Esophagus muscularis mucosa (tissue), 4 donors: ENCODE measurements at regions not wholly inside any gene's neighbourhood (a gene's known extent, or its start where the extent isn't known, plus 50 kb on each side); places are given as distances from the start of the nearest gene placed in this dataset.

Experiments used
- DNase-seq: peaks from one replicate; pipeline ENCODE4 v3.0.0-alpha.2; 2017; ENCODE audit errors: extremely low spot score
- H3K27ac ChIP-seq, 4 donors: fragments of 200-600 bp; sonication (generic); replicated peaks in 1 of 4; 1 replicate in 3 of 4; 2 replicates in 1 of 4; pipeline ENCODE4 v1.5.1; 2016 to 2019; ENCODE audit warnings: mild to moderate bottlenecking in 1 of 4
- H3K27me3 ChIP-seq, 4 donors: fragments of 200-600 bp; sonication (generic); one replicate each; pipeline versions ENCODE4 v1.5.1 to v1.6.0; 2016 to 2019
- H3K36me3 ChIP-seq, 4 donors: fragments of 200-600 bp; sonication (generic); one replicate each; pipeline ENCODE4 v1.5.1; 2016 to 2019
- H3K4me1 ChIP-seq, 4 donors: fragments of 200-600 bp; sonication (generic); one replicate each; pipeline ENCODE4 v1.5.1; 2016 to 2019
- H3K4me3 ChIP-seq, 4 donors: fragments of 200-600 bp; sonication (generic); 1 replicate in 2 of 4; 2 replicates in 2 of 4; pipeline ENCODE4 v1.5.1; 2016 to 2019; ENCODE audit warnings: mild to moderate bottlenecking in 4 of 4, moderate library complexity in 1 of 4
- H3K9me3 ChIP-seq, 4 donors: fragments of 200-600 bp; sonication (generic); 1 replicate in 3 of 4; 2 replicates in 1 of 4; pipeline ENCODE4 v1.5.1; 2016 to 2019
- EP300 ChIP-seq: sonication (generic); formaldehyde crosslinking; IDR thresholded peaks from one replicate; pipeline ENCODE4 v1.6.1; 2017; ENCODE audit warnings: antibody characterized with exemption
- POLR2A ChIP-seq: fragments of 450-650 bp; IDR thresholded peaks from one replicate; pipeline ENCODE4 v1.6.1; 2017; ENCODE audit warnings: antibody characterized with exemption, moderate library complexity, mild to moderate bottlenecking, low read depth
- POLR2AphosphoS5 ChIP-seq, 2 donors: sonication (generic); formaldehyde crosslinking; IDR thresholded peaks; one replicate each; pipeline ENCODE4 v1.6.1; 2017; ENCODE audit warnings: antibody characterized with exemption in 2 of 2
- WGBS: methylation state at CpG from one replicate; pipeline ENCODE4 v1.1.5; 2018; 5-methylcytosine and 5-hydroxymethylcytosine counted together
- intact Hi-C: fragments of 100-400 bp; cut with DNase I; formaldehyde crosslinking; loops from one replicate; pipeline ENCODE4 v1.15.1; 2023
- TF ChIP-seq, protein P1 (sequence below), 3 experiments: fragments of 200-600 bp in 2 of 3; fragments of 450-650 bp in 1 of 3; sonication (generic) in 2 of 3; IDR thresholded peaks; one replicate each; pipeline ENCODE4 v1.5.1; 2017 to 2019; ENCODE audit warnings: antibody characterized with exemption in 3 of 3, mild to moderate bottlenecking in 2 of 3, moderate library complexity in 1 of 3

DNA sequence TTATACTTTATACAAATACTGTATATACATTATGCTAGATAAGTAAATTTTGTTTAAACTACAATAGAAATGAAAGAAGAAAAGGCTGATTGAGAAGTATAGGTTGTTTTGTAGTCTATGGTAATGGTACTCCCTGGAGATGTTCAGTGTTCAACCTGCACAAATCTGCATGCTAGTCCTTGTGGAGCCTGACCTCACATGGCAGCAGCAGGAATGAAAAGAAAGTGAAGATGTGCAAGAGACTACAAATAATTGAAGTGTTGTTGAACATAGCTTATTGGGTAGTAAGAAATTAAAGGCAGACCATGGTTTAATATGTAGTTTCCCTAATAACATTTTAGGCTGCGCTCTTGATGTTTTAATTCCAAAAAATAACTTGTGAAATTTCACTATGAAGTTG lies 201.2 kb downstream of the TGFB2 start:
- intact Hi-C loops: no loop called here

DNA sequence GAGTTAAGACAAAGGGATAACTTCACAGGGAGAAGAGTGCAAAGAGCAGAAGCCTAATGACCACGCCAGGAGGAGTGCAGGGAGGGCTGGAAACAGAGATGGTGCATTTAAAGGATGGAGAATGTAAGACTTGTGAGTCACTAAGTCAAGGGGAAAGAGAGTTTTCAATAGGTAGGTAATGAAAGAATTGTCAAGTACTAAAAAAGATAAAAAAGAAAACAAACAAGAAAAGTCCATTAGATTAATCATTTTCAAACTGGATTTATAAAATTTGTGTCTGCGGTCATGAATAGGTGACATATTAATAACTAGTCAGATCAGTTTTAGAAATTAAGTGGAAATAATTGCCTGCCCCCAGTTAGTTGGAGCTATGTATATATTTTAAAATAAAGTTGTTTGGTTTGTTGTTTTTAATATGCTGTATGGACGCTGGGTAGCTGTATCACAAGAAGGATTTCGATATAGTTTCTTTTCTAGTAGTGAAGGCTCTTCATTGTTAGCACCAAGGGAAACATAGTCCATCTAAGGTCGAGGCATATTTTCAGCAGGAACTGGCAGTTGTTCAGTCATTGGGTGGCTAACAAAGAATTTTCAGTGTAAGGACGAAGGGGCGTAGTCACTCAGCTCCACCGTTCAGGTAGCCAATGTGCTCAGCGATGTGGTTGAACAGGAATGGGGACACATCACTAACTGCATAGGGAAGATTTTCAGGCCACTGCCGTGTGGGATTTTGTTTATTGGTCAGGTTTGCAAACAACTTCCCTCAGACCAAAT lies 203.0 kb downstream of the TGFB2 start:
- 89% methylated on average over 9 of the region's 10 CpGs for WGBS
- Histone ChIP-seq H3K4me1 (no peaks in the 10 kb centered on the region), H3K36me3 (no peaks in the 10 kb centered on the region), H3K4me3 (no peak overlapping the region), H3K27ac (no peak overlapping the region), H3K9me3 (no peaks in the 10 kb centered on the region), H3K27me3 (no peaks in the 10 kb centered on the region)
- intact Hi-C loops: no loop called here
- no peak for TF ChIP-seq POLR2AphosphoS5 (IDR thresholded peaks at IDR 0.05)
- no peak for TF ChIP-seq POLR2A
- no peak for TF ChIP-seq EP300
- TF ChIP-seq, protein P1, sequence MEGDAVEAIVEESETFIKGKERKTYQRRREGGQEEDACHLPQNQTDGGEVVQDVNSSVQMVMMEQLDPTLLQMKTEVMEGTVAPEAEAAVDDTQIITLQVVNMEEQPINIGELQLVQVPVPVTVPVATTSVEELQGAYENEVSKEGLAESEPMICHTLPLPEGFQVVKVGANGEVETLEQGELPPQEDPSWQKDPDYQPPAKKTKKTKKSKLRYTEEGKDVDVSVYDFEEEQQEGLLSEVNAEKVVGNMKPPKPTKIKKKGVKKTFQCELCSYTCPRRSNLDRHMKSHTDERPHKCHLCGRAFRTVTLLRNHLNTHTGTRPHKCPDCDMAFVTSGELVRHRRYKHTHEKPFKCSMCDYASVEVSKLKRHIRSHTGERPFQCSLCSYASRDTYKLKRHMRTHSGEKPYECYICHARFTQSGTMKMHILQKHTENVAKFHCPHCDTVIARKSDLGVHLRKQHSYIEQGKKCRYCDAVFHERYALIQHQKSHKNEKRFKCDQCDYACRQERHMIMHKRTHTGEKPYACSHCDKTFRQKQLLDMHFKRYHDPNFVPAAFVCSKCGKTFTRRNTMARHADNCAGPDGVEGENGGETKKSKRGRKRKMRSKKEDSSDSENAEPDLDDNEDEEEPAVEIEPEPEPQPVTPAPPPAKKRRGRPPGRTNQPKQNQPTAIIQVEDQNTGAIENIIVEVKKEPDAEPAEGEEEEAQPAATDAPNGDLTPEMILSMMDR (IDR thresholded peaks at IDR 0.05): no peak
- DNase-seq: no peak

More for the DNA sequence above, 201.2 kb downstream of the TGFB2 start:
- TF ChIP-seq, protein P1 (IDR thresholded peaks at IDR 0.05): no peak
- TF ChIP-seq EP300: no peak
- Histone ChIP-seq H3K27me3 (no peaks in the 10 kb centered on the region), H3K36me3 (no peaks in the 10 kb centered on the region), H3K4me3 (no peak overlapping the region), H3K4me1 (no peaks in the 10 kb centered on the region), H3K27ac (no peak overlapping the region), H3K9me3 (no peaks in the 10 kb centered on the region)
- 94% methylated on average over 1 of the region's 1 CpG for WGBS
- no peak for DNase-seq

DNA sequence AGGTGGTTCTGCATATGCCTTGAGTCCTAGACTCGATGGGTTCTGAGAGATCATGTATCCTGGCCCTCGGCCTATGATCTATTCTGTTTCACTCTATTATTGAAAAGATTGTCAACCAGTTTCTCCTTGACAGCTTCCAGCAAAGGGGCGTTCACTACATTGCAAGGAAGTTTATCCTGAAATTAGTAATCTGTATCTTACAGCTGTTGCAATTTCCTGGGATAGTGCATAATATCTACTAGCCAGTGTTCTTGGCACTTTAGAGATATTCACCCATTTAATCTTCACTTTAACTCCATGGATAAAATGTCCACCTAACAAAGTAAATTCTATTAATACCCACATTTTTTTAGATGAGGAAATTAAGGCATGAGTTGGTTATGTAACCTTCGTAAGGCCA lies 203.6 kb downstream of the TGFB2 start:
- H3K36me3 ChIP-seq: no peaks in the 10 kb centered on the region
- no peaks in the 10 kb centered on the region for H3K4me1 ChIP-seq
- intact Hi-C loops: no loop called here
- no peak for DNase-seq
- H3K27me3 ChIP-seq: no peaks in the 10 kb centered on the region
- 96% methylated on average over 4 of the region's 4 CpGs for WGBS
- no peaks in the 10 kb centered on the region for H3K9me3 ChIP-seq
- H3K4me3 ChIP-seq: no peak overlapping the region
- TF ChIP-seq POLR2AphosphoS5 (IDR thresholded peaks at IDR 0.05) (no peak), POLR2A (no peak), EP300 (no peak)
- TF ChIP-seq, protein P1 (IDR thresholded peaks at IDR 0.05): no peak
- H3K27ac ChIP-seq: no peak overlapping the region

DNA sequence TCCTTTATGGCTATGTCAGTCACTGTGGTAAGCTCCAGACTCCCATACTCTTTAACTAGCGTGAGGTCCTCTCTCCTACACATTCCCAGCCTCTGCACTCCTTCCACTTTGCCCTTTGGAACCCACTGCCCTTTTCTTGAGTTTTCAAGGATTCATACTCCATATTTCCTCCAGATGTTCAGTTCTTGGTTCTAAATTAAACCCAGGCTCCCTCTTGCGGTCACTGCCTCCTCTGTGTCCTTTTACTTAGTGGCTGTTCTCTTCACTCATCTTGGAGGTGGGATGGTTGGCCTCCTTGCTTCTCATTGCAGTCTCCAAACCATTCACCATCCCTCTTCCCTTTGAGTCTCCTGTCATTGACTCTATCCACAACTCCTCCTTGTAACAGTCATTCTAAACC lies 208.1 kb downstream of the TGFB2 start:
- TF ChIP-seq POLR2A (no peak), EP300 (no peak), POLR2AphosphoS5 (IDR thresholded peaks at IDR 0.05) (no peak)
- TF ChIP-seq, protein P1 (IDR thresholded peaks at IDR 0.05): no peak
- WGBS: 92% methylated on average over 2 of the region's 2 CpGs
- Histone ChIP-seq H3K36me3 (no peaks in the 10 kb centered on the region), H3K27me3 (no peaks in the 10 kb centered on the region), H3K4me3 (no peak overlapping the region), H3K27ac (no peak overlapping the region), H3K9me3 (no peaks in the 10 kb centered on the region), H3K4me1 (peaks cover 0 to 4% (median 1%) of the 10 kb centered on the region in 4 donors)
- intact Hi-C loops: no loop called here
- DNase-seq: no peak

DNA sequence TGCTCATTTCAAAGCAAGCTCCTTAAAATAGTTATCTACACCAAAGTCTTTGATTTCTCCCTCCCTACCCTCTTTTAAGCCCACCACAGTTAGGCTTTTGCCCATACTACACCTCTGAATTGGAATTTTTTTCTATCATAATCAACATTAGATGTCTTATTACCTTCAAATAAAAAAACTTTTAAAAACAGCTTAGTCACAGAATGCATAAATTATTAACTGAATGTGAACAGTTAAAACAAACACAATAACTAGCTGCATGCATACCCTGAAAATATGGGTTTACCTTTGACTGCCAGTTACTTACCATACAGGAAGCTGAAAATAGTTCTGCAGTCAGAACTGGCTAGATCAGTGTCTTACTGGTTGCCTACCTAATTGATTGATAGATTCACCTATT lies 210.9 kb downstream of the TGFB2 start:
- H3K27me3 ChIP-seq: no peaks in the 10 kb centered on the region
- no peaks in the 10 kb centered on the region for H3K36me3 ChIP-seq
- TF ChIP-seq, protein P1 (IDR thresholded peaks at IDR 0.05): no peak
- TF ChIP-seq POLR2AphosphoS5 (IDR thresholded peaks at IDR 0.05): no peak
- no peak overlapping the region for H3K4me3 ChIP-seq
- no peak overlapping the region for H3K27ac ChIP-seq
- peaks cover 0 to 4% (median 1%) of the 10 kb centered on the region in 4 donors for H3K4me1 ChIP-seq
- H3K9me3 ChIP-seq: no peaks in the 10 kb centered on the region
- intact Hi-C loops: no loop called here
- DNase-seq: no peak
